Right ventricle myocardium superior (tissue), 1 donor: ENCODE measurements at regions not wholly inside any gene's neighbourhood (a gene's known extent, or its start where the extent isn't known, plus 50 kb on each side); places are given as distances from the start of the nearest gene placed in this dataset.

Experiments used
- ATAC-seq: fragments of 200-7000 bp; cut with Tn5 transposase; one replicate; pipeline ENCODE4 v1.9.1; 2020; ENCODE audit warnings: mild to moderate bottlenecking; ENCODE audit not compliant: poor library complexity
- DNase-seq: peaks from one replicate; pipeline ENCODE4 v3.0.0-alpha.2; 2020
- intact Hi-C: fragments of 100-400 bp; cut with DNase I; formaldehyde crosslinking; loops from one replicate; pipeline ENCODE4 v1.11.2; 2022
- donor health status: DM: no; HTN: yes; CAD: no; lungs with severe emphysema.

GRCh38 chr10:64508029-64508661 lies 986.9 kb downstream of the REEP3 start:
- ATAC-seq (no peak), DNase-seq (no peak)
- intact Hi-C loops, result no loop called here

GRCh38 chr10:64515970-64516699 lies 994.9 kb downstream of the REEP3 start:
- ATAC-seq (no peak), DNase-seq (no peak)
- intact Hi-C loops, result no loop called here

GRCh38 chr10:64518456-64518855 lies 997.3 kb downstream of the REEP3 start:
- intact Hi-C loops, result no loop called here
- ATAC-seq, result no peak
- no peak for DNase-seq

GRCh38 chr10:64519427-64519826 lies 998.2 kb downstream of the REEP3 start:
- DNase-seq (no peak), ATAC-seq (no peak)
- intact Hi-C loops, result no loop called here

GRCh38 chr10:64519831-64520230 lies 998.6 kb downstream of the REEP3 start:
- DNase-seq (no peak), ATAC-seq (no peak)
- intact Hi-C loops, result no loop called here

- ATAC-seq, result no peak
- no peak for DNase-seq
- intact Hi-C loops, result no loop called here
Observed at GRCh38 chr10:64523065-64523759, 1002.0 kb downstream of the REEP3 start.

- intact Hi-C loops, result no loop called here
- no peak for DNase-seq
- no peak for ATAC-seq
Observed at GRCh38 chr10:64528294-64529002, 1007.2 kb downstream of the REEP3 start.

- DNase-seq (no peak), ATAC-seq (no peak)
- intact Hi-C loops, result no loop called here
Observed at GRCh38 chr10:64529003-64529350, 1007.8 kb downstream of the REEP3 start.

GRCh38 chr10:64534616-64535015 lies 1013.4 kb downstream of the REEP3 start:
- DNase-seq (no peak), ATAC-seq (no peak)
- intact Hi-C loops, result no loop called here

GRCh38 chr10:64535131-64535867 lies 1014.1 kb downstream of the REEP3 start:
- no peak for ATAC-seq
- intact Hi-C loops, result no loop called here
- DNase-seq, result no peak

- ATAC-seq (no peak), DNase-seq (no peak)
- intact Hi-C loops, result no loop called here
Observed at GRCh38 chr10:64537112-64537511, 1015.9 kb downstream of the REEP3 start.

GRCh38 chr10:64537928-64538327 lies 1016.7 kb downstream of the REEP3 start:
- no peak for DNase-seq
- no peak for ATAC-seq
- intact Hi-C loops, result no loop called here

GRCh38 chr10:64546073-64546472 lies 1024.9 kb downstream of the REEP3 start:
- DNase-seq, result no peak
- ATAC-seq, result no peak
- intact Hi-C loops, result no loop called here

GRCh38 chr10:64547168-64547567 lies 1026.0 kb downstream of the REEP3 start:
- ATAC-seq (no peak), DNase-seq (no peak)
- intact Hi-C loops, result no loop called here

GRCh38 chr10:64555666-64556065 lies 1034.5 kb downstream of the REEP3 start:
- ATAC-seq (no peak), DNase-seq (no peak)
- intact Hi-C loops, result no loop called here

- ATAC-seq, result no peak
- no peak for DNase-seq
- intact Hi-C loops, result no loop called here
Observed at GRCh38 chr10:64558094-64558835, 1037.1 kb downstream of the REEP3 start.

- DNase-seq (no peak), ATAC-seq (no peak)
- intact Hi-C loops, result no loop called here
Observed at GRCh38 chr10:64571056-64571455, 1049.9 kb downstream of the REEP3 start.

- ATAC-seq, result no peak
- DNase-seq, result no peak
- intact Hi-C loops, result no loop called here
Observed at GRCh38 chr10:64573623-64574325, 1052.6 kb downstream of the REEP3 start.
